Adrenal gland (tissue), 9 donors: ENCODE measurements at regions not wholly inside any gene's neighbourhood (a gene's known extent, or its start where the extent isn't known, plus 50 kb on each side); places are given as distances from the start of the nearest gene placed in this dataset.

Experiments used
- DNase-seq, 7 donors: peaks; one replicate each; pipeline ENCODE4 v3.0.0-alpha.2; 2019 to 2020
- H3K27ac ChIP-seq, 5 donors: fragments of 200-600 bp; sonication (generic) in 4 of 5; 1 replicate in 3 of 5; 2 replicates in 2 of 5; pipeline versions ENCODE4 v1.5.1 to v1.8.0; 2016 to 2020; ENCODE audit warnings: mild to moderate bottlenecking in 1 of 5
- H3K27me3 ChIP-seq: fragments of 200-600 bp; 2 replicates; pipeline ENCODE4 v1.8.0; 2021
- H3K36me3 ChIP-seq, 2 donors: fragments of 200-600 bp; replicated peaks in 1 of 2; 1 replicate in 1 of 2; 2 replicates in 1 of 2; pipeline versions ENCODE4 v1.5.1 to v1.8.0; 2018 to 2022
- H3K4me1 ChIP-seq, 2 donors: fragments of 200-600 bp; replicated peaks in 1 of 2; 1 replicate in 1 of 2; 2 replicates in 1 of 2; pipeline versions ENCODE4 v1.5.1 to v1.8.0; 2018 to 2021
- H3K4me3 ChIP-seq, 4 donors: fragments of 200-600 bp; sonication (generic) in 3 of 4; one replicate each; pipeline ENCODE4 v1.5.1; 2016 to 2018
- H3K9me3 ChIP-seq, 3 donors: fragments of 200-600 bp; sonication (generic) in 1 of 3; replicated peaks in 1 of 3; 1 replicate in 2 of 3; 2 replicates in 1 of 3; pipeline versions ENCODE4 v1.5.1 to v1.8.0; 2016 to 2021
- CTCF ChIP-seq, 6 experiments: fragments of 450-650 bp in 4 of 6; fragments of 200-600 bp in 2 of 6; sonication (generic) in 1 of 6; IDR thresholded peaks; 1 replicate in 5 of 6; 2 replicates in 1 of 6; pipeline versions ENCODE4 v1.5.1 to v1.8.0; 2016 to 2021; ENCODE audit warnings: antibody characterized with exemption in 6 of 6, mild to moderate bottlenecking in 2 of 6, moderate library complexity in 1 of 6
- POLR2A ChIP-seq, 2 donors: fragments of 450-650 bp; IDR thresholded peaks; one replicate each; pipeline ENCODE4 v1.6.1; 2017; ENCODE audit warnings: antibody characterized with exemption in 2 of 2, mild to moderate bottlenecking in 2 of 2, moderate library complexity in 1 of 2
- WGBS, 4 donors: extraction: QIAGEN DNeasy Blood & Tissue Kit in 2 of 4; methylation state at CpG; one replicate each; pipeline versions ENCODE4 v1.1.5 to v1.1.7; 2013 to 2017; 5-methylcytosine and 5-hydroxymethylcytosine counted together
- intact Hi-C, 2 donors: fragments of 100-400 bp; cut with DNase I; formaldehyde crosslinking; loops; one replicate each; pipeline versions ENCODE4 v1.14.1 to v1.15.0; 2022 to 2023
- donor health status: healthy with polysubstance abuse.
- donor health status: Bipolar disorder and iron deficiency.
- donor health status: DM: yes; HTN: yes; CAD: no.
- donor health status: DM: no; HTN: no; CAD: no.
- donor health status: DM: no; HTN: no; CAD: no.

GRCh38 chr4:122232633-122233032 is 80.5 kb downstream of the BLTP1 start:
- H3K4me3 ChIP-seq: no peak overlapping the region
- H3K9me3 ChIP-seq: no peaks in the 10 kb centered on the region
- H3K27ac ChIP-seq: no peak overlapping the region
- H3K27me3 ChIP-seq: no peaks in the 10 kb centered on the region
- H3K4me1 ChIP-seq: no peaks in the 10 kb centered on the region
- DNase-seq: no peak
- intact Hi-C loops: no loop called here
- H3K36me3 ChIP-seq: peaks cover 0 to 3% of the 10 kb centered on the region in 2 donors
- WGBS, 4 donors: 96 to 98% (median 97%) methylated on average over 3 of the region's 3 CpGs
- TF ChIP-seq POLR2A (IDR thresholded peaks at IDR 0.05) (no peak), CTCF (IDR thresholded peaks at IDR 0.05) (no peak)

GRCh38 chr4:122234686-122235085 is 82.6 kb downstream of the BLTP1 start:
- no peak for TF ChIP-seq CTCF (IDR thresholded peaks at IDR 0.05)
- TF ChIP-seq POLR2A (IDR thresholded peaks at IDR 0.05): no peak
- no peak for DNase-seq

GRCh38 chr4:122243785-122244184 is 91.7 kb downstream of the BLTP1 start:
- TF ChIP-seq CTCF (IDR thresholded peaks at IDR 0.05) (no peak), POLR2A (IDR thresholded peaks at IDR 0.05) (no peak)
- peaks cover 0 to 36% of the 10 kb centered on the region in 2 donors for H3K36me3 ChIP-seq

More at GRCh38 chr4:122234686-122235085, 82.6 kb downstream of the BLTP1 start:
- H3K36me3 ChIP-seq: peaks cover 0 to 6% of the 10 kb centered on the region in 2 donors
- no peak overlapping the region for H3K27ac ChIP-seq
- no peaks in the 10 kb centered on the region for H3K9me3 ChIP-seq
- intact Hi-C loops: no loop called here
- WGBS, 4 donors: 96 to 98% (median 97%) methylated on average over 3 of the region's 3 CpGs
- H3K27me3 ChIP-seq: no peaks in the 10 kb centered on the region
- no peaks in the 10 kb centered on the region for H3K4me1 ChIP-seq
- no peak overlapping the region for H3K4me3 ChIP-seq

GRCh38 chr4:122244764-122245163 is 92.6 kb downstream of the BLTP1 start:
- WGBS, 4 donors: 93 to 98% (median 97%) methylated on average over 3 of the region's 3 CpGs
- intact Hi-C loops: loop anchor here in 1 of 2 donors (5.0 kb wide), 1 partner anchor 38 kb away; no protein-coding TSS in a partner anchor

More at GRCh38 chr4:122243785-122244184, 91.7 kb downstream of the BLTP1 start:
- intact Hi-C loops: no loop called here
- H3K27me3 ChIP-seq: no peaks in the 10 kb centered on the region
- no peaks in the 10 kb centered on the region for H3K4me1 ChIP-seq
- peaks cover 0 to 1% (median 0%) of the 10 kb centered on the region in 3 donors for H3K9me3 ChIP-seq
- DNase-seq: no peak
- no peak overlapping the region for H3K4me3 ChIP-seq
- H3K27ac ChIP-seq: no peak overlapping the region
- WGBS, 4 donors: 95 to 98% (median 97%) methylated on average over 4 of the region's 4 CpGs

More at GRCh38 chr4:122244764-122245163, 92.6 kb downstream of the BLTP1 start:
- TF ChIP-seq POLR2A (IDR thresholded peaks at IDR 0.05): no peak
- TF ChIP-seq CTCF (IDR thresholded peaks at IDR 0.05): no peak
- DNase-seq: no peak
- Histone ChIP-seq H3K4me3 (no peak overlapping the region), H3K4me1 (no peaks in the 10 kb centered on the region), H3K36me3 (peaks cover 0 to 29% of the 10 kb centered on the region in 2 donors), H3K27ac (no peak overlapping the region), H3K27me3 (no peaks in the 10 kb centered on the region), H3K9me3 (peaks cover 0 to 6% (median 0%) of the 10 kb centered on the region in 3 donors)
